NCI-H345 (cell line): ENCODE measurements at regions not wholly inside any gene's neighbourhood (a gene's known extent, or its start where the extent isn't known, plus 50 kb on each side); places are given as distances from the start of the nearest gene placed in this dataset.

ENCODE experiments used
- DNase-seq: peaks from one replicate; lab custom pipeline; 2025; lab: John Stamatoyannopoulos, UW

DNA sequence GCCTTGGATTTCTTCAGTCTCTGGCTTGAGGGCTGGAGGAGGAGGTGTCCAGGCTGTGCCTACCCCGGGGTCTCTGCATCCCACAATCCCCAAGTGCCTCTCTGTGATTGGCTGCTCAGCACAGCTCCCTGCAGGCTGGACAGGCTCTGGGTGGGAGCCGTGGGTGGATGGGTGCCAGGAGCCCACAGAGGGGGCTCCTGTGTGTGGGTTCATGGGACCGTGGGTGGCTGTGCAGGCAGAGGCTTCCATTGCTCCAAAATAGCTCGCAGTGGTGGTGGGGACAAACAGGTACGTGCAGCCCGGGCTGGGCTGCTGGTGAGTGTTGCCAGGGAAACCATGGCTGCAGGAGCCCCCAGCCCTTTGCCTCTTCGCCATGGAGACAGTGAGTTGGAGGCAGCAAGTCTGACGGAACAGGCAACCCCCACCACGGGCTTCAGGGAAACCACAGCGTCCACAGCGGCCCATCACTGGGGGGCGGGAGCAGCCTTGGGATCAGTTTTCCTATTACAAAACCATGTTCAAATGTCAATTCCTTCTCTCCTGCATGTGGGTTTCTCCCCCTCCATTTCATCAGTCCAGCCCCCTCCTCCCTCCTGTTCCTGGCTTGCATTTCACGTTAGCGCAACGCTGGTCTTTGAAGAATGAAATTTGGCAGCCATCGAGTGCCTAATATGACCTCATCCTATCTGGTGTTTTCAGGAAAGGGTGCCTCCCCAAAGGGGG is 155.2 kb downstream of the TRIM29 start:
- no peak for DNase-seq

DNA sequence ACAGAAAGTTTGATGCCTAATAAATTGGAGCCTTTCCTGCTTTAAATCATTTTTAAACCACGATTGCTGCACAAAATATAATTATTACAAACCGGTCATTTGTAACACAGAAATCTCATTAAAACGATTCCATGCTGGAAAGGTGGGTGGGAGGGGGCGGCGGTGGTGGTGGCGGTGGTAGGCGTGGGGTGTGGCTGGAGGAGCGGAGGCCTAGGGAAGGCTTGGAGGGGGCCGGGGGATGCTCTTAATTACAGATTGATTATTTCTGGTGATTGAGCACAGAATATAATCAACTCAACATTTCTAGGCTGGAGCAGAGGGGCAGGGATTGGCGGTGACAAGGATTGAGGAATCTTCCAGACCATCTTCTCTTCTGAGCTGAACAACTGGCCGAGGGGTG is 157.5 kb downstream of the TRIM29 start:
- DNase-seq, result no peak

DNA sequence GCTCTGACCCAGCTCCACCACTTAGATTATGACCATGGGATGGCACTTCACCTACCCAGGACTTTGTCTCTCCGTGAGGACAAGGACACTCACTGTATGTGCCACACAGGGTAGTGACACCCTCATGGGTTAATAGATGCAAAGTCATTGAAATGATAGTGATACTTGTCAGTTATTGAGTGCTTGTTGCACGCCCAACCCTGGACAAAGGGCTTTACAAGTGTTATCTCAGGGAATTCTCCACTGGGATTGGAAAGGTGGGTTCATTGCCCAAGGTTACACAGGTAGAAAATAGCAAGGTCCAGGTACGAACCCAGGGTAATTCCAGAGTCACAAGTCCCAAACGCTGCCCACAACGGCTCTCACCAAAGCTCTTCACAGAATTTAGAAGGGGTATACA is 158.2 kb downstream of the TRIM29 start:
- no peak for DNase-seq

DNA sequence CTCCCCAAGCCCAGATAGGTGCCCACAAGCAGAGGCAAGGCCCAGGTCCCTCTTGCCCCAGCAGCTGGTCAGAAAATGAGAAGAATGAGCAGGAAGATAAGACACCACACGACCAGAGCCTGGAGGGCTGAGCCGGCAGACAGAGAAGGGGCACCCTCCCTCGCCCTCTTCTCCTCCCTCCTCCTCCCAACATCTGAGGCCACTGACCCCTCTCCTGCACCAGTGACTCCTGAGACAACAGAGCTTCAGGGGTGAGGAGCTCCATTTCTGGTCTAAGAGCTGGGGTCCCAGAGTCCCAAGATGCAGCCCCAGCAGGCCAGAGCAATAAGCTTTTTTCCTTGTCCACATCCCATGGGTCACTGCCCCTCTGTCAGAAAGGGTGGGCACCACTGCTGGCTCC is 159.2 kb downstream of the TRIM29 start:
- no peak for DNase-seq

DNA sequence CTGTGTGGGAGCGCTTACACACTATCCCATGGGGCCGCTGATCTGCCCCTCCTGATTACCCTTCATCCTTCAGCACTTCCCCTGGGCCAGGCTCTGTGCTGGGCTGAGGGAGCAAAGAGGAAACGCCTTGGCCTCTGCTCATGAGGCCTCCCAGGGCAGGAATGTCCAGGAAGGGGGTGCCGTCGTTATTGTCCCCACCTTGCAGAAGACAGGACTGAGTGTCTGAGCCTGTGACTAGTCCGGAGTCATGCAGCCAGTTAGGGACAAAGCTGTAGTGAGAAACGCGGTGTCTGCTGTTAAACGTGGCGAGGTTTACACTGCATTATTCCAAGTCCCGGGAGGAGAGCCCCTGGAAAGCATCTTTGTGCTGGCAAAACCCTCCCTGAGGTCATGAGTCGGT is 160.0 kb downstream of the TRIM29 start:
- DNase-seq, result no peak

DNA sequence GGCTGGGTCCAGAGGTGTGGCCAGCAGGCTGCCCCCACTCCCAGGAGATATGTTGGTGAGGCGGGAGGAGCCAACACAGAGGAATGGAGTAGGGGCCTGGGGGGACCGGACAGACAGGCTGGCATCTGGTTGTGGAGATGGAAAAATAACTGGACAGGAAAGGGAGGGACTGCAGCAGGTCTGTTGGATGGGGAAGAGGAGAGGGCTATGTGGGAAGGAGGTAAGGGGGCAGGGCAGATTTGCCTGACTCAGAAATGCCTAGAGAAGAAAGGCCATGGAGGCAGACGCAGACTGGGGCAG is 160.4 kb downstream of the TRIM29 start:
- DNase-seq, result no peak

DNA sequence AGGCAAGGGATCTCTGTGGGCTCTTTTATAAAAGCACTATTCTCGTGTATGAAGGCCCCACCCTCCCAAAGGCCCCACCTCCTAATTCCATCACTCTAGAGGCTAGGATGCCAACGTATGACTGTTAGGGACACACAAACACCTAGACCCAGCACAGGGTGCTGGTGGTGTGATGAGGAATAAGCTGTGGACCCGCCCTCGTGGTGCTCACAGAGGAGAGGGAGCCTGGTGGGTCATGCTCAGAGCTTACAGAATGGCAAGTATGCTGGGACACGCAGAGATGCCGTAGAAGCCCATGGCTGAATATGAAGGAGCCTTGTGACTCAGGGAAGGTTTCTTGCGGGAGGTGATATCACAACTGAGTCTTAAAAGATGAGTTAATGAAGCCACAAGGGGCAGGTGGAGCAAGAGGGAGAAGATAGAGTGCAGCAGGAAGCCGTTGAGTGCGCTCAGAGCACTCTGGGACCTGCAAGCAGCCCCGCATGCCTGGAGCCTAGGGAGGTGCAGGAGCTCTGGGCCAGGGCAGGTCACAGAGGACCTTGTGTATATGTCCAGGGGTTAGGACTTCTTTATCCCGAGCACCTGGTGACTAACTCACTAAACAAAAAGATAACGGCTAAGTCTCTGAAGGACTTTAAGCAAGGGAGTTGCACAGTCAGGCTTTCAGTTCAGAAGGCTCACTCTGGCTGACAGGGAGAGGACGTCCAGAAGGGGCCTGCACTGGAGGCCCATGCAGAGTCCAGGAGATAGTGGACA is 160.9 kb downstream of the TRIM29 start:
- no peak for DNase-seq

DNA sequence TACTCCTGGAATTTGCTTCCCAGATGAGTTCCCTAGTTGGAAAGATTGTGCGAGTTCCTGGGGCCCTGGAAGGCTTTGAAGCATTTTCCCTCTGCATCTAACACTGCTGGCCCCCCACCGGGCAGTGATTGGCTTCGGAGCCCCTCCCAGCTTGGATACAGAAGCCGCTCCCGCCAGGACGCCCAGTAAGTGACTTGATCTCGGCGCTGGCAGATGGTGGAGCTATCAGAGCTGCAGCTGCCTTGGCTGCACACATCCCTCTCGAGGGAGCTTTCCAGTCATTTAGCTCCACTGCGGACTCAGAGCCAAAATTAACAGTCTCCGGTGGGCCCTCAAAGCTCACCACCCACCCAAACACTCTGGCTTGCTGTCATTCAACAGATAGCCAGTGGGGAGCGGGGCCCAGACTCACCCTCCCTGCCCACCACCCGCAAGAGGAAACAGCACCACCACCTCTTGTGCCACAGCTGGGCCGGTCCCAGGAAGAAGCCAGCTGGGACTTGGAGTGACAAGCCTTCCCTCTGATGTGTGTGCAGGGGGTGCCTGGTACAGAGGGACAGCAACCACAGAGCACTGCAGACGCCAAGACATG is 162.3 kb downstream of the TRIM29 start:
- DNase-seq, result peak; percentile 76

DNA sequence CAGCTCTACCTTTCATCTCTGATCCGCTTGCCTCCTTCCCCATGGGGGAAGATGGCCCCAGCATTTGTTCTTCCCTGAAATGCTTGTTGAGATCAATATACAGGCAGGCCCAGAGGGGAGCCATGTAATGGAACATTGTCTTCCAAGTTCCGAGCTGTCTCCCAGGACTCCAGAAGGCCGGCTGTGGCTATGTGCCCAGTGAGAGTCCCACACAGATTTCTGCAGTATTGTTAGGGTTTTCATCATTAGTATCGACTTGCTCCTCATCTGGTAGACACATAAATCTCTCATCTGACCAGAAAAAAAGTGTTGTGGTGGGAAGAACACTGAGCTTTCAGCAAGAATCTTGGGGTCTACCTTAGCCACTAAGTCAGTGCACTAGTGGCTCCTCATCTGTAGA is 163.4 kb downstream of the TRIM29 start:
- no peak for DNase-seq

DNA sequence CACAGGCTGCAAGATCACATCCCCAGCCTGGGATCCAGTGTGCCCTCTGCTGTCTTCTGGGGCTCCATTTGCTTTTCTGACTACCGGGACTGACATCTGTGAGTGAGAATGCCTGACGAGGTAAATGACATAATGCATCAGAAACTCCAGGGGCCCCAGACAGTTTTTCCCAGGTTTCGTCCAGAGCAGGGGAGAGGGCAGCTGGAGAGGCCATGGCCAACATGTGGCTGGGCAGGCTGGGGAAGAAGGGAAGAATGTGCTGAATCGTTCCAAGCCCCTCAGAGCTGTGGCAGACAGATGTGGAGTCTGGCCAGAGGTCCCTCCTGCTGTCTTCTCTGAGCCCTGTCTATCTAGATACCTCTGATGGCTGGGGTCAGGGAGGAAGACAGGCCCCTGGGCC is 163.9 kb downstream of the TRIM29 start:
- no peak for DNase-seq

DNA sequence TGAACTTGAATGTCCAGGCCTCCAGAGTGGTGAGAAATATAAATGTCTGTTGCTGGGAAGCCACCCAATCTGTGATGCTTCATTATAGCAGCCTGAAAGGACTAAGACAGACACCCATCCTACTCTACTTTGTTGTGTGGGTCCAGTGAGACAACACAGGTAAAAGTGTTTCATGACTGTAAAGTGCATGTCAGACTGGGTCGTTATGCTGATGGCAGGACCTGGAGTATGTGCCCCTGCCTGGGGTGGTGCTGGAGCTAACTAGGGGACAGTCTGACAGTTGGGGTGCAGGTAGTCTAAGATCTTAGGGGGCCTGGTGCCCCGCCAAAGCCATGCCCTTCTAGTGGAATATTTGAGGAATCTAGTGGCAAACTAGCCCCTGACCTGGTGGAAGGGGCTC is 165.6 kb downstream of the TRIM29 start:
- no peak for DNase-seq

DNA sequence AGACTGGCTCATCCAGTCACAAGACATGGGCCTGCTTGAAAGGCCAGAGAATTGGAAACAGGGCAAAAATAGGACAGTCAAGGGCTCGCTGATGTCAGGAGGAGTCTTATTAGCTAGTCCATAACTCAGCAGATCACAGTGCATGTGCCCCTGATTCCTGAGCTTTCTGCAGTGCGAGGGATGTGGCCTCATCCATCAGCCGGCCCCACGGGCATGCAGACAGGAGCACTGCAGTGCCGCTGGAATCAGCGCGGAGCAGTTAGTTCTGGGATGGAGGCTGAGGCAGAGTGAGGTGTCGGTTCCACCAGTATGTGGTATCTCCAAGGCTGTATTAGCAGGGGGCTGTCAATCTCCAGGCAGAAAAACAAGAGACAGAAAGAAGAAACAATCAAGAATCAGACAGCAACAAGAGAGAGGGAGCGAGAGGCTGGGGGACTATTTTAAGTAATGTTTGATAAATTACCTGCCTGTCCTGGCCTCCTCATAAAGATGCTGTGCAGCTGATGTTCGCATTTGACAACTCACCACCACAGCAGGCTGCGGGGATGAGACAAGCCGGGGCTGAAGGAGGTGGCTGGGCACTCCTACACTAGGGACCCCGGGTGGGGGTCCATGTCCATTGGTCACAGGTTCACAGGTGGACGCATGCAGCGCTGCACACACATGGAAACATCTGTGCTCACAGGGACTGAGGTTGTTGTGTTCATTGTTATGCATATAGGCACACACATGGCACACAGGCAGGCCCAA is 167.2 kb downstream of the TRIM29 start:
- DNase-seq, result no peak

DNA sequence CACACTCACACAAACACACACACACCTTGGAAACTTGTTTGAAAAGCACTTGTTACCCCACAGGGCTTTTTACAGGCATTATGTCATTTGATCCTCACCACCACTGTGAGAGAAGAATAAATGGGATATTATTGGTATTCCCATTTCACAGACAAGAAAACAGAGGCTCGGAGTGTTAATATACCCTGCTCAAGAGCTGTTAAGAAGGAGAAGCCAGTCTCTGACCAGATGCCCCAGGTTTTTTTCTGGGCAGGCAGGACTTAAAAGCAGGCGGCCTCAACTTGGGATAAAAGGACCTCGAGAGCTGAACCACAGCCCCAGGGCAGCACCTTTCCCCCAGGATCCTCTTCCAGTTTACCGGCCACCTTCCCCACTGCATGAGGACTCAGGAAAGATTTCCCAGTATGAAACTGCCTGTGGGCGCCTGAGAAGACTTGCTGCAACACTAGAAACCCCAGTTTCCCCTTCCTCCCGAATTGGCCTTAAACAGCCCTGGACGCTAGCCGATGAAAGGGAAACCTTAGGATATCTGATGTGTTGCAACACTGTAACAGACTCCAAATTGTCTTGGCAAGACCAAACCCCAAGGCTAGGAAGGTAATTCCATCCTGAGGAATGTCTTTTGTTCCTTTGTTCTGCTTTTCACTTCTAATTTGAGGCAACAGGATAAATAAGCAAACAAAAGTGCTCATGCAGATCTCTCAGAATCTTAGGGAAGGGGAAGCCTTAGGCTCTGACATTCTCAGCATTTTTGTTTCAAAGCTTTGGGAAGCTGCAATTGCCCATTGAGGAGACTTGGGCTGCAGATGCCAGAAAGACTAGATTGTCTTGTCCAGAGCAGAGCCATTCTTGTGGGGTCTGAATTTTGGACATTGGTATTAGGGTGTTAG is 173.5 kb downstream of the TRIM29 start:
- no peak for DNase-seq

DNA sequence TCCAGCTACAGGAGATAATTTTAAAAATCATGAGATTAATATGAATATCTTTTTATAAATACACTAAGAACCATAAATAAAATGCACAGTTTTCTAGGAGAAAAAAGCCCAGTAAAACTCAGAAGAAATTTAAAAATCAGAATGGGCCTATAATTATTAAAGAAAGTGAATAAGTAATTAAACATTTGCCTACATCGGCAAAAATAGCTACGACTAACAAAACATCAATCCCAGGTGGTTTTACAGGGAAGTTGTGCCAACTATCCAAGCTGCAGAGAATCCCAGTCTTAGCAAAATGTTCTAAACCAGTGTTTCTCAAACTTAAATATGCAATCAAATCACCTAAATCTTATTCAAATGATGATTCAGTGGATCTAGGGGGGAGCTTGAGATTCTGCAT is 180.0 kb downstream of the TRIM29 start:
- DNase-seq, result no peak

DNA sequence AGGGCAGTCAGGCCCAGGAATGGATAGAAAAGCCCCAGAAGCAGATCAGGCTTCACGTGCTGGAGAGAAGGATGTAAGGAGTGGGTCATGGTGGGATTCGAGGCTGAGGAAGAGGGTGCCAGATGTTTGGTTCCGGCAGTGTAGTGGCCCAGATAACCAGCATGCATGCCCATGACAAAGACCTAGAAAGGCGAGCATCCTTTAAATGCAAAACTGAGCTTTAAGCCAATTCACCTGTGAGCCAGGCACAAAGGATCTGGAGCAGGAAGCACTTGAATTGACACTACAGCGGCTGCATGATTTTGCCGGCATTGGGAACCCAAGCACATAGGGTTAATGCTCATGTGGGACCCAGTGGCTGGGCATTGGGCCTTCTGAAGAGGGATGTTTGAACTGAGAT is 185.5 kb downstream of the TRIM29 start:
- no peak for DNase-seq

DNA sequence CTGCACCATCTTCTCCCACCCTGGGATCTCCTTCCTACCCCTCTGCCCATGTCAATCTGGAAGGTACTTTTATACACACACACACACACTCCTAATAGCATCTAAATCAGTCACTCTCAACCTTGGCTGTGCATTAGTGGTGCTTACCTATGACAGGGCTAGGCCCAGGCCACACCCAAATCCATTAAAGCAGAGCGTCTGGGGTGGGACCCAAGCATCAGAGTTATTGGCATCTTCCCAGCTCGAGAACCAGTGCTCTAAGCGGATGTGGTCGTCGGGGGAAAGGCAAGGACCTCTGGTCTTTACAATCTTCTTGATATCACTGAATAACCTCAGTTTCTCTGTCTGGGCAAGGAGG is 194.6 kb downstream of the TRIM29 start:
- no peak for DNase-seq

DNA sequence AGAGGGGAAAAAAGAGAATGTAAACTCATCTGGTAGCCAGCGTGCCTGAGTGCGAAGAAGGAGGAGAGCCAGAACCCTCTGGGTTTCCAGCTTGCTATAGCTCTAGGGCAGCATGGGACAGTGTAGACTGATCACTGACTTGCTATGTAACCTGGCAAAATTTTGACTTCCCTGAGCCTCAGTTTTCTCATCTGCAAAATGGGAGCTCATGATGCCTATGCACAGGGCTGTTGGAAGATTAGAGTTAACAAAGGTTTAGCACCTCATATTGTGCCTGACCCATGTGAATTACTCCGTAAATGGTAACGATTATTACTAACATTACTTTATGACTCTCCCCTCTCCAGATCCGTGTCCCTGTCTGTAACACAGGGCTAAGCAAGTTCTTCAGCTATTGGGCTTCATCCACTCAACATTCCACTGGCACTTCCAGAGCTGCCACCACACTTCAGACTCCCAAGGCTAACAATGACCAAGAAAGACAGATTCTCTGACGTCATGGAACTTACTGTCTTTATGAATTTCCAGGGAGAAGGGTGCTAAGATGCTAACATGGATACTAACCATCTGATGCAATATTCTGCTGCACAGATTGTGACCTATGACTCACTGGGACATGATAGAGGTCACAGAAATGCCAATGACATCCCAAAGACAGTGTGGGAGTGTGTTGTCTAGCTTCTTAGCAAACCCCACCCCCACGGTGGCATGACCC is 195.2 kb downstream of the TRIM29 start:
- DNase-seq, result no peak

DNA sequence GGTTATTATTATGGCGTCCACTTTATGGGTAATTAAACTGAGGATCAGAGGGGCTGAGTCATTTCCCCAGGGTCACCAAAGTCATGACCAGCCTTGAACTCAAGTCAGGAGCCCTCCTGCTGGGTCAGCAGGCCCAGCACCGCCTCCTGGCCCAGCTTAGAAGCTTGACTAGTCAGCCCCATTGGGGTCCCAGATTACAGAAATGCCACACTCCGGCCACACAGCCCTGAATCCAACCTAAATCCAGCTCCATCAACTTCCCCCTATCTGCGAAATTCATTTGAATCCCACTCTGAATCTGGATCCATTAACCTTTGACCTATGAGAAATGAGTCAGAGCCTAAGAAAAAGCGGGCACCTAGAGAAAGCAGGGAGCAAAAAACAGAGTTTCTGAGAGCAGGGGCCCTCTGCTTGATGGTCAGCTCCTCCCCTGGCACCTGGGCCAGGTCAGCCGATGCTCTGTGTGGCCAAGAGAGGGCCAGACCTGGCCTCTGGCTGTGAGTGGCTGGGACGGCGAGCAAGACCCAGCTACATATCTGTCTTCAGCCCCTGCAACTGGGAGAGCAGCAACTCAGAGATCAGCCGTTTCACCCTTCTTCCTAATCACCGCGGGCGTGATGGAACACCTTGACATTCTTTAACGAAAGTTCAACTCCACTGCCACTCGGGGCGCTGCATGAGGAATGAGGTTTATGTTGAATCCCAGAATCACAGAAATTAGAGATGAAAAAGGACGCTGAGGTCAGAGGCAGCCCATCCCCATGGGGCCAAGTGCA is 196.1 kb downstream of the TRIM29 start:
- no peak for DNase-seq

DNA sequence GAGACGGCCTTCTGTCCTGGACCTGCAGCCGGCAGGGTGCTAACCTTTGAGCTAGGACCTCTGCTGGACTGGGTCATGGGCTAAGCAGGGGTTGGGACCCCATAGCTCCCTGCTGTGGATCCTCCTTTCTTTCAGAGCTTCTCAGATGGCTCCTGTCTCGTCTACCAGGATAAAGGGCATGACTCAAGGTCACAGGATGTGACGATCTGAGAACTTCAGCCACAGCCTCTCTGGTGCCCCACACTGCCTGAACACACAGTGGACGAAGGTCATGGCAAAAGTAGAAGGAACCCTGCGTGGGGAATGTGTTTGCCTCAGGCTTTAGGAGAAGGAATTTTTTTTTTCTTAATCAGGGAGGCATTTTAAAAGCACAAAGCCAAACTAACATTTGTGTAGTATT is 196.7 kb downstream of the TRIM29 start:
- DNase-seq, result no peak

DNA sequence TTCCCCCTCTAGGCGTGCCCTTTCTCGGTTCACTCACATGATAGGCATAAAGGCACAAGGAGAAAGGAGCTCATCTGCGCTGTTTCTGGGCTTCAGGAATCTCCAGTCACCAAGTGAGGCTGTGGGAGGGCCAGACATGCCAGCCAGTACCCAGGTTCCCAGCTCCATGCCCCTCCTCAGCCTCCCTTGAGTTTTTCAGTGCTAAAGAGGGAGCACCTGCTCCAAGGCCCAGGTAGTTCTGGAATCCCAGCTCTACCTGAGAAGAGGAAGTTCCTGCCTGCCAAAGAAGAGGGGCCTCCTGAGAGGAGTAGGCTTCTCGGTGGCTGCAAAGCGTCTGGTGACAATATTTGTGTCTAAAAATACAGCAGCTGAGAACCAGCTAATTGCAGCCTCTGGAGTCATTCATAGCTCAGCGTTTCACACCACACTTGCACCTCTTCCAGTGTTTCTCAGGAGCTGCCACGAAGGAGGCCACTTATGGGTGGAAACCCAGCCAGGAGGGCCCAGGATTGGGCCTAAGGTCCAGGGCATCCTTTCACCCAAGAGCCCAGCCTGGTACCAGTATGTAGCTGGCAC is 197.4 kb downstream of the TRIM29 start:
- DNase-seq, result no peak
